ENCODE measurements at regions not wholly inside any gene's neighbourhood (a gene's known extent, or its start where the extent isn't known, plus 50 kb on each side); places are given as distances from the start of the nearest gene placed in this dataset.
A peak's percentile ranks its signal among the peaks of the same experiment; 100 is the strongest.
"Not testable (repeated sequence)": the region's sequence is repeated elsewhere in the genome, so short reads cannot be mapped to it uniquely, and the experiment has no call there.

DNA sequence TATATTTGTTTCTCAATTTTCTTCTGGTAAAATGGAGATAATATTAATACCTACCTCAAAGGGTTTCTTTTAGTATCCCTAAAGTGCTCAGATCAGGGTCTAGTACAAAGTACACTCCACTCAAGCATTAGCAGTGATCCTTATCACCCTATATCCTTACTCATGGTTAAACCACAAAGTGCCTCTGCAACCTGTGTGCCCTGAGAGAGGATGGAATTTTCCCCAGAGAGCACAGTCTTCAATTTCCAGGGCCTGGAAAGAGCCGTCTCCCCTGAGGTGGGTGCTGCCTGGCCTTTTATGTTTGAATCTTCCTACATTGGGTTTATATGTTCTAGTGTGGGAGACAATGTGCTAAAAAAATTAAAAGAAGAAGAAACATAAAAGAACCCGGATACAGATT, 183.1 kb upstream of the FBXO33 start:
- DNase-seq, result no peak

DNA sequence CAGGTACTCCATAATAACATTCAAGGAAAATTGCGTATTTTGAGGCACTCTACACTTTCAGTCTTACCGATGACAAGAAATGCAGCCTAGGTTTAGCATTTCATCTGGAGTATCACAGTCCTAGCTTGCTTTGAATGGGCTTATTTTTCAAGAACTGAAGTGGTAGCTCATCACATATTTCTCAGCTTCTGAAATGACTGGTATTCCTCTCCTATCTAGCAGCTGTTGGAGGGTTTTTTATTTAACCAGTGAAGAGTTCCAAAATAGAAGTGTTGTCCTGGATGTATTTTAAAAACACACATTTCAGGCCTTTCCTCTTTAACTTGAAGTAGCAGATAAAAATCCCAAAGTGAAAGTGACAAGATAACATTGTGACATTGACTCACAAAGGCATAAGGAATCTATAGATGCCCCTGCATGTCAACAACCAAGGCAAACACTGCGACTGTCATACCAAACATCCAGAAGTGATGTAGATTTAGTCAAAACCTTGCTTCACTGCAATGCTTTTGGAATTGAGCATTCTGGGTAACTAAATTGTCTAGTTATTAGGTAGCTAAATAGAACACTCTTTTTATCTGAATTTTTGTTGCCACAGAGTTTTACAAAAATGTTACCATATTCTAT, 182.2 kb upstream of the FBXO33 start:
- no peak for DNase-seq

DNA sequence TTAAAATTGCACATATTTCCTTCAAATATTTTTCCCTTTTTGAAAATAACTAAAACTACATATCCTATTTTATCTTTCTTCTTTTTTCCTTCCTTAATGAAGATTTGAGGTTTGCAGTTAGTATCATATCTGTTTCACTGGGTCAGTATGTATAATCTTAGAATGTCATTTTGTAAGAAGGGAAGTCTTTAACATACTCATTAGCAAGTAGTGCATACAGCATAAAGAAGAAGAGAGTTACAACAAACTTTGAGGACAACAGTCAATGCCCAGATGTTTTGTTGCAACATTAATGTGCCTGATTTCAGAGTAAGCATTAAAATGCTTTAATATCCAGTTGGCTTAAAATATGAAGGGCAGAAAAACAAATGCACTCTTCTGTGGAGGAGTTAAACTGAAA, 176.9 kb upstream of the FBXO33 start:
- DNase-seq, result no peak

DNA sequence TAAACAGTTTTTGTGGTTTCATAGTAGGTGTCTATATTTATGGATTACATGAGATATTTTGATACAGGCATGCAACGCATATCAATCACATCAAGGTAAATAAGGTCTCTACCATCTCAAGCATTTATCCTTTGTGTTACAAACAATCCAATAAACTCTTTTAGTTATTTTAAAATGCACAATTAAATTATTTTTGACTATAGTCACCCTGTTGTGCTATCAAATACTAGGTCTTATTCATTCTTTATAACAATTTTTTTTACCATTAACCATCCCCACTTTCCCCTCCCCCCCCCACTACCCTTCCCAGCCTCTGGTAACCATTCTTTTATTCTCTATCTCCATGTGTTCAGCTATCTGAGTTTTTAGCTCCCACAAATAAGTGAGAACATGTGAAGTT, 175.7 kb upstream of the FBXO33 start:
- no peak for DNase-seq

DNA sequence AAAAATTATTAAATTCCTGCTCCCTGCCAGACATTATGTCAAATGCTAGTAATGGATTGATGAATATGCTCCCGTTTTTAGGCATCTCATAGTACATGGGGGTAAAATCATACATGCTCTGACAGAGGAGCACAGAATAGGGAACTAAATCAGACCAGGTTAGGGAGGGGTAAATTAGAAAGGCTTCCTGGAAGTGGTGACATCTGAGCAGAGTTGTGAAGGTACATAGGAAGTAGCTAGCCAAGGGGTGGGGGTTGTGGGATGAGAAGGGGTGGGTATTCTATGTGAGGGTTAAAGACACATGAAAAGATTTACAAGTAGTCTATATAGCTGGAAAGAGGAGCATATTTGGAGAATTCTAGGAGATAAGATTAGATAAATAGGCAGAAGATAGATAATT, 171.7 kb upstream of the FBXO33 start:
- DNase-seq, result no peak

DNA sequence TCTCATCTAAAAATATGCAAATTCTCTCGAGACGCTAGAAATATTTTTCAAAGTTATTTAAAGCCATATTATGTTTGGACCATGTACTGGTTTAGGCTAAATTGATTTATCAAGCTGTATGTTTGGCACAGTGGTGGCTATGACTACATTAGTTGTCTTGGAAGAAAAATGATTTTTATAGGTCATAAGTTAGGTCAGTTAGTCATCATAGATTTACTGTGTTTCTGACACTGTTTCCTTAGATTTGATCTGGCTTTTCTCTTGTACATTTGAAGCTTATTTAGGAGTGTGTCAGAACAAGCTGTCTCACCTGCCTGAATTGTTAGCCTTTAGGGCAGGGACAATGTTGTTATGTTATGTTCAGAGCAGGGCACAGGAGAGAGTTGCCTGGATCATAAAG, 161.1 kb upstream of the FBXO33 start:
- DNase-seq, result no peak

DNA sequence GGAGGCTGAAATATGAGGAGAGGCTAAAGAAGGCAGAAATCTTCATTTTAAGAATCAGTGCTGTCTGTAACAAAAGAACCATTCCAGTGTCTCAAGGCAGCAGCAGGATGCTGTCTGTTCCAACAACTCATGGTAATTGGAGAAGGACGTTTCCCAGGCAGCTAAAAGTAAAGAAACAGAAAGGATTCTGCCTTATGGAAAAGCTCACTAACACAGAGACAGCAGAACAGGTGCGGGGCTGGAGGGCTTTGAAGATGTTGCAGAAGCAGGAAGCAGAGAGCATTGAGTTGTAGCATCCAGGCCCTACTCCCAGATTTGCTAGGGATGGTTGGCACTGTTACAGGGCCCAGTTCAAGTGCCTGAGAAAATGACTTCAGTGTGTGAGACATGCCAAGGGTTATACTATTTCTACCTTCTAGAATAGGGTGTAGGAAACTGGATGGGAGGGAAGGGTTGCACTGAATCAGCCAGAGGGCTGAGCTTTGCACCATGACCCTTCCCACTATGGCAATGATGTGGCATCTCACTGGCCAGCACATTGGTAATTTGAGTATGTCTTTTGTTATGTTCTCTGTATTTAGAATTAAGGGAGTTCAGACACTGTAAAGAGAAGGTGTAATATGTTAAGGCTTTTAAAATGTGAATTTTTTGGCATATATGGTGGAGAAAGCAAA, 160.0 kb upstream of the FBXO33 start:
- peak; percentile 22 for DNase-seq

DNA sequence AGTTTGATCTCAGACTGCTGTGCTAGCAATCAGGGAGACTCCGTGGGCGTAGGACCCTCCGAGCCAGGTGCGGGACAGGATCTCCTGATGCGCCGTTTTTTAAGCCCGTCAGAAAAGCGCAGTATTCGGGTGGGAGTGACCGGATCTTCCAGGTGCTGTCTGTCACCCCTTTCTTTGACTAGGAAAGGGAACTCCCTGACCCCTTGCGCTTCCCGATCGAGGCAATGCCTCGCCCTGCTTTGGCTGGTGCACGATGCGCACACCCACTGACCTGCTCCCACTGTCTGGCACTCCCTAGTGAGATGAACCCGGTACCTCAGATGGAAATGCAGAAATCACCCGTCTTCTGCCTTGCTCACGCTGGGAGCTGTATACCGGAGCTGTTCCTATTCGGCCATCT, 157.6 kb upstream of the FBXO33 start:
- DNase-seq, result not testable (repeated sequence)

DNA sequence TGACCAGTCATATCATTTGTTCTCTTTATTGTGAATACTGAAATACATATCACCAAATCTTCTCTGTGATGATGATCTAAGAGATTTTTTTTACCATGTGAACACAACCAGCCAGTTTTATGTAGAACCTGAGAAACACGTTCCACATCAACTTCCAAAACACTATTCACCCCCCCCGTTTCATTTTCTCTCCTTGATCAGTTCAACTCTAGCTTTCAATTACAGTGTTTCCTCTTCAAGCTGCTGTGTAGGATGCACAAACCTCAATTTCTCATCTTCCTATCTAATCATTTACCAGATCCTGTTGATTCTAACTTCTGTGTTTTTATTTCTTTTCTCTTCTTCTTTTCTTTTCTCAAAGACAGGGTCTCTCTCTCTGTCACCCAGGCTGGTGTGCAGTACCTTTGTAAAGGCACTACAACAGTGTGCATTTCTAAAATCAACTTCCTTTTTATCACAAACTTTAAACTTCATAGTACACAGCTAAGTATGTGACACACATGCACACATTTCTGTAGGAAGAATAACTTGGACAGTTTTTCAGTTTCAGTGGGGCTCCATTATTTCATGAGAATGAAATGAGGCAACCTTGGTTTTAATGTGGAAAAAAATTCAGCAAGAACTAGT, 149.9 kb upstream of the FBXO33 start:
- no peak for DNase-seq

DNA sequence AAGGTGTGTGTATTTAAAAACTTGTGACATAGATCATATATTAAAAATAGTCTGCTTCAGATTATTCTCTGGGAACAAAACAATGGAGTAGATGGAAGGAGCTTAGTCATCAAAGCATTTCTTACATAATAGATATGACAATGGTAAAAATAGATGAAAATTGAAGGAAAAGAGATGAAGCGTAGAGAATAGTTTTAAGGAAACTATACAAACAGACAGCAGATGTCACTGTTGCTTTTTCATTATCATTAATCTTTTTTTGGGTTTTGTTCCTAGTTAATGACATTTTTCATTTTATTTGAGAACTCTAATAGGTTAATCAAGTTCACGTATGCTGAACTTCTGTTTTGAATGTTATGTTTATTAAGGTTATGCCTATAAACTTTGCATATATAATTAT, 149.2 kb upstream of the FBXO33 start:
- DNase-seq, result peak; percentile 9

DNA sequence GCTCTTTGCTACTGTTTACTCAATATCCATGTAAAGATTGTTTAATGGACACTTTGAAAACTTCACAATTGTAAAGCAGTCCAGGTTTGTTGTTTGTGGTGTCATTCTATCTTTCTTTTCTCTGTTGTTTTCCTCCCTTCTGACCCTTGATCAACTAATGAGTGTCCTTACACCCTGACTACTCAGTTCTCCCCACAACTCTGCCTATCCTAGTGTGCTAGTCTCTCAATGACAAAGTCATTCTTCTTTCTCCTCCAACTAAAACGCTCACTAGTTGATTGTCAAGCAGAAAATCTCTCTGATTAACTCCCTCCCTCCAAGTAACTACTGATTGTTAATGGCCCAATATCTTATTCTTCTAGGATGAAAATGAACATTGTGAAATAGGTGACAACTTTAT, 148.5 kb upstream of the FBXO33 start:
- no peak for DNase-seq

DNA sequence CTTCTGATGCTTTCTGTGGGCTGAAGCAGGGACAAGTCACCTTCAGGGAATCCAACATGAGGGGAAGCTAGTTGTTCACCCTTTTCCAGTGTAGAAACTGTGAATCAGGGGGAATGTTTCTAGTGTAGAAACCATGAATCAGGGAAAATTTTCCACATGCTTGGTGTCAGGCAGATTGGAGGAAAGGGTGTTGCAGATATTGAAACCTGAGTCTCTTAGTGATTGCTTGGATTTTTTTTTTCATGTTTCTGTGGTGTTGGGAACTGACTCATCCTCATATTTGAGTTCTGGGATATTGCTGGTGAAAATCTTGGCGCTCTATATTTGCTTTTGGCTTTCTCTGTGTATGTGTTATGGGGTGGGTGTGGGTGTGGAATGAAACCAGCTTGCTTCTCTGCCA, 144.5 kb upstream of the FBXO33 start:
- DNase-seq, result no peak

DNA sequence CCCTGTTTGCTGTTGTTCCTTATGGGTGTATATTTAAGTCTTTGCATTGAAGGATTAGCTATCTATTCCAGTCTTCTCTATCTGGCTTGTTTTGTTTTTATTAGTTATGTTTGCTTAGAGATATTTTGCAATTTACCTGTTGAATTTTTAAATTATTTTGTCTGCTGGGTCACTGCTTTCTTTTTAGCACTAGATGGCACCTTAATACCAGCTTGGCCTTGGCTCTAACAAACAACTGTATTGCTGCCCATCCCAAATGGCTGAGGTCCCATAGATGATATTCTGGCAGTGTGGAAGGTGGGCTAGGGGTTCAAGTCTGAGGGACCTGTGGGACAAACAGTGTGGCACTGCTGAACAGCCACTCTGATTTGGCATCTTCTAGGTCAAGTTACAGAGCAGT, 144.0 kb upstream of the FBXO33 start:
- DNase-seq, result no peak

DNA sequence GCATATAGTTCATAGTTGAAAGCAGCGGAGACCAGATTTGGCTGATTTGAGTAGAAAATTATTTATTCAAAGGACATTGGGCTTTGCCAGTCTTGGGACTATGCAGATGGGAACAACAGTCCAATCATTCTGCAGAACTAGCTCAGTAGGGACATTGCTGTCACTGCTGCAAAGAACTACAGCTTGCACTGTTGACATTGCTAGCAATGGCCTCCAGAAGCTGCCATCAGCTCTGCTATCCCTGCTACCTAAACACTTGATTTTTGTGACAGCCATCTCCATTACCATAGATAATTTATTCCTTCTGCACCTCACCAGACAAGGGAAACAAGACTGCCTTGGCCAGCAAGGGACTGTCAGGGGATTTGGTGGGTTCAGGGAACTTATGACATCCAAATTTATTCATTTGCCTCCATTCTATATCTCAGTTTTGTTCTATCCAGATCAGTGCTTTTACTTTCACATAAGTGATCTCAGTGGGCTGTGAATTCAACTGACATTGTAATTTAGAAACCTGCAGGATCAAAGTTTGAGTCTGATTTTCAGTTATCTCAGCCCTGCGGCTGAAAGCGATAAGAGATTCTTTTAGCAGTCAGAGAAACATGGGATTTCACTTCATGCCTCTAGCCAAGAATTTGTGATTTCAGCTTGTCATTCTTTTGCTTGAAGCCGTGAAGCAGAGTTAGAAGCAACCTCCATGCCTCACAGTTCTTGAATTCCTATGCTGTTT, 136.7 kb upstream of the FBXO33 start:
- DNase-seq, result no peak

DNA sequence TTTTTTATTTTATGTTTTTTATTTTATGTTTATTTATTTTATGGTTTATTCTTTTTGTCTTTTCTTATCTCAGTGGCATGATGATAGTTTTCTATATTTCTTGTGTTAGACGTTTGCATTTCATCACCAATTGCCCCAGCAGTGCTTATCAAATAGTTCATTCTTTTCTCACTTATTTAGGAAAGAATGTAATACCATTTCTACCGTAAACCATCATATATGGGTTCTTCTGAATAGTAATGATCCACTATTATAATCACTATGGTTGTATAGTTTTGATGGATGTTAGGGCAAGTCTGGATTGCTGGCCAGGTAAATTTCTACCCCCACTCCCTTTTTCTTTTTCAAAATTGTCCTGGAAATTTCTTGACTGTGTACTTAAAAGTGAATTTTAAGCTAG, 134.6 kb upstream of the FBXO33 start:
- DNase-seq, result no peak

DNA sequence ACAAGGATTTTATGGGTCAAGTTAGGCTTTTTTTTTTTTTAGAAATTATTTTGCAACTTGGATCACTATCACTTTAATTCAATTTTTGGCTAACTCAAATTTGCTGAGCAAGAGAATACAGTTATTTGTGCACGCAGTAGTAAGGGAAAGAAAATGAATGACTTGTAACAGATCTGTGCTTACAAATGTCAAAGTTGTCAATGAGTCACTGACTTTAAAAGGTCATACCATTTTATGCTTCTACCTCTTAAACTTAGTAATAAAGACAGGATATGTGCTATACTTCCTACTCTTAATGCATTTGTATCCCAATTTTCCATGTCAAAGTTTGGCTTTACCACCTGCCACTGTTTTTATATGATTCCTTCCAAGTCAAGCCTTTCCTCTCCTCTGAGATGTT, 131.1 kb upstream of the FBXO33 start:
- no peak for DNase-seq

DNA sequence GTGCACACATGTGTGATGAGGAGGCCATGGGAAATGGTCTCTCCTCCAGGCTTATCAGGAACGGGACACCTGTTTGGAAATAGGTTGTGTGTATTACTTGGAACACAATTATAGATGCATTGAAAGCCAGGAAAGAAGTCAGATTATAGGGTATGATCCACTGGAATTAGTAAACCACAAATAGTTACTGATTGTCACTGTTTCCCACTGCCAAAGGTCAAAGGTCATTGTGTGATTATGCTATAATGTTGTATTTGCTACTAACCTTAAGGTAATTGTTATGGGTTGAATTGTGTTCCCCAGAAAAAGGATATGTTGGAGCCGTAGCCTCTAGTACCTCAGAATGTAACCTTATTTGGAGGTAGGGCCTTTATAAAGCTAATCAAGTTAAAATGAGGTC, 129.9 kb upstream of the FBXO33 start:
- no peak for DNase-seq

DNA sequence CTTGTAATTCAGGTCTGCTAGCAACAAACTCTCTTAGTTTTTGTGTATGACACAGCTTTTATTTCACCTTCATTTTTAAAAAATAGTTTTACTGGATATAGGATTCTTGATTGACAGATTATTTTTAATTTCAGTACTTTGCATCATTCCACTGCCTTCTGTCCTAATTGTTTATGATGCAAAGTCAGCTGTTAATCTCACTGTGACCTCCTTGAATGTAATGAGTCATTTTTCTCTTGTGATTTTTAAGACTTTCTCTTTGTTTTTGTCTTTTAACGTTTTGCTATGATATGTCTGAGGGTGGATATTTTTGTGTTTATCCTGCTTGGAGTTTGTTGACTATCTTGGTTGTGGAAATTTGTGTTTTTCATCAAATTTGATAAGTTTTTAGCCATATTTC, 126.3 kb upstream of the FBXO33 start:
- no peak for DNase-seq

DNA sequence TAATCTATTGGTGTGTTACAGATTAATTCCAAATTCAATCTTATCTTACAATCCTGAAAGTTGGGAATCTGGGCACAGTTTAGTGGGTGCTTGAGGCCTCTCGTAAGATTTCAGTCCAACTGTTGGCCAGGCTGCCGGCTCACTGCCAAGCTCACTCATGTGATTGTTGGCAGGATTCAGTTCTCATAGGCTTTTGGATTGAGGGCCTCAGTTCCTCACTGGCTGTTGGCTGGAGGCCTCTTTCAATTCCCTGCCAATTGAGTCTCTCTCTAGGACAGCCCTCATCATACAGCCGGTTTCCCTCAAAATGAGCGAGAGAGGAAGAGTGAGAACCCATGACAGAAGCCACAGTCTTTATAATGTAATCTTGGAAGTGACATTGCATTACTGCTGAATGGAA, 123.5 kb upstream of the FBXO33 start:
- no peak for DNase-seq

DNA sequence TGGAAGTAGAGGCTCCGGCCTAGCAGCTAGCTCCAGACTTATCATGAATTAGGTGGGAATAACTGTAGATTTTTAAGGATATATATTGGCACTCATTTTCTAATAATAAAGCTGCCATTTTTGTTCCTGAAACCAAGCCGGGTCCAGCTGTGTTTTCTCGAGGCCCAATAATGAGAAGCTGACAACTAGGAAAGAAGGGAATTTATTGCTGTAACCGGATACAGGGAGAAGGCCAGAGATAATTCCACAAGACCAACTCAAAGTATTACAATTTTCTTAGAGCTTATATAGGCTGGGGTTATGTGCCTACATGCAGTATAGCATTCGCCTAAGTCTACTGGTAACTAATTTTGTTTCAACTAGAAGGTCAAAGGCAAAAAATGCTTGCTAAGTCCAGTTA, 122.3 kb upstream of the FBXO33 start:
- no peak for DNase-seq

DNA sequence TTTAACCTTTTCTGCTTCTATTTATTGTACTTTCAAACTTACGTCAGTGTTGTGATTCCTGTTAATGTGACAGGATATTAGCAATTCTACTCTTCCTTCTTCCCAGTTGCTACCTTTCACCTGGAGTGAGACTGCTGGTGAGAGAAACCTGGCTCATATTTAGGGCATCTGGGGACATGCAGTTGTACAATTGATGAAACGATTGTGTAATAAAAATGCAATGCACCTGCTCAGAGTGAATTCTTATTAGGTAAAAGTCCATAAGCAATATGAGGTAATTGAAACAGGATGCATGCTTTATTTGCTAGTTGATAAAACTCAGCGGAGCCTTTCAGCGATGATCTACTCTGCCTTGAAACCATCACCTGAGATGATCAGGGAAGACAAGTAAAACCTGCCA, 116.1 kb upstream of the FBXO33 start:
- no peak for DNase-seq

DNA sequence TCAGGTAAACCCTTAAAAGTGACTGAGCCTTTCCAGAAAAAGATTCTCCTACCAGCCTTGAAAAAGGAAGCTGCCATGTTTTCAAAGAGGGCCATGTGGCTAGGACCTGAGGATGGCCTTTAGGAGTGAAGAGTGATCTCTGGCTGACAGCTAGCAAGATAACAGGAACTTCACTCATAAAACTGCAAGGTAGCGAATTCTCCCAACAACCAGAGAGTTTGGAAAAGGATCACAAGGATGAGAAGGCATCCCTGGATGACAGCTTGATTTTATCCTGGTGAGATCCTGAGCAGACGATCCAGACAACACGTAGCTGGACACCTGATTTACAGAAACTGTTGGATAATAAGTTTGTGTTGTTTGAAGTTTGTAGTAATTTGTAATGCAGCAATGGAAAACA, 115.6 kb upstream of the FBXO33 start:
- no peak for DNase-seq

DNA sequence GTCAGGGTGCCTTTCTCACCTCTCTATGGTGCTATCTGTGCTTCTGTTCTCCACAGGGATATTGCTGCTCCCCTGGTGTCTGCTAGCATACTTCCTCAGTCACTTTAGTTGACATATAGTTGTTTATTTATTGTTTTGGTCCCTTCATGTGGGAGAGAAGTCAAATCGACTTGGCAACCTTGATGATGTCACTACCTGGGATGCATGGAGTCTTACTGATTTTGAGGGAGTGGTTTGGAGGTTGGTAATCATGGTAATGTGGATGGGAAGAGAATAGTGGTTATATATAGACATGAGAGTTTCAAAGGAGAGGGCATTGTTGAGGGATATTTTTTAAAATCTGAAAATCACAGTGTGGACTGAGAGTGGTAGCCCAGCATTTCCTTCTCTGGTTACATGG, 73.6 kb upstream of the FBXO33 start:
- no peak for DNase-seq

DNA sequence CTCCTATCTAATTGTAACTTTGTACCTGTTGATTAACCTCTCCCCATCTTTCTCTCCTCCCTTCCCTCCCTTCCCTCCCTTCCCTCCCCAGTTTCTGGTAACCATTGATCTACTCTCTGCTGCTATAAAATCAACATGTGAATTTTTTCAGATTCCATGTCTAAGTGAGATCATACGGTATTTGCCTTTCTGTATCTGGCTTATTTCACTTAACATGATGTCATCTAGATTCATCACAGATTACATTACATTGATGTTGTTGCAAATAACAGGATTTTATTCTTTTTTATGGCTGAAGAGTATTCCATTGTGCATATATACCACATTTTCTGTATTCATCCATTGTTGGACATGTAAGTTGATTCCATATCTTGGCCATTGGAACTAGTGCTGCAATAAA, 68.0 kb upstream of the FBXO33 start:
- DNase-seq, result no peak

Data from NCI-H2171 treated with DMSO at 0.1 percent for 48 hours (cell line).